ENCODE measurements at regions not wholly inside any gene's neighbourhood (a gene's known extent, or its start where the extent isn't known, plus 50 kb on each side); places are given as distances from the start of the nearest gene placed in this dataset.
A peak's percentile ranks its signal among the peaks of the same experiment; 100 is the strongest.

- DNase-seq = peak; percentile 81
Observed at GRCh38 chr13:39942552-39943273, 287.3 kb downstream of the COG6 start.

DNA sequence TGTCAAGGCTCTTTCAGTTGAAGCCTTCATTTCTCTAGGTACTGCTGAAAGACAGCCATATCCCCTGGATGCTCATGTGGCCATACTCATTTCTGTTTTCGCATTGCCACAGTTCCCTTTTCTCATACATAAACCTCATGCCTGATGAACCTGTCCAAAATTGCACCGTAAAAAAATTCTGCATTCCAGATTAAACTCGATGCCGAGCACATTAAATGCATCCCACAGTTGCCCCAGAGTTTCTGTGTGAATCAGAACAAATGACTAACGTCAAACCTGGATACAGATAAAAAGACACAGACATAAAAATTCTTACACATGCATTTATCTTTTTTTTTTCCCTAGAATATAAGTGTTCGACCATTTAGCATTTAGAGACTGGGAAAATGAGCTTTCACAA is 288.2 kb downstream of the COG6 start:
- no peak for DNase-seq

GRCh38 chr13:39945226-39945625 is 289.8 kb downstream of the COG6 start:
- no peak for DNase-seq

DNA sequence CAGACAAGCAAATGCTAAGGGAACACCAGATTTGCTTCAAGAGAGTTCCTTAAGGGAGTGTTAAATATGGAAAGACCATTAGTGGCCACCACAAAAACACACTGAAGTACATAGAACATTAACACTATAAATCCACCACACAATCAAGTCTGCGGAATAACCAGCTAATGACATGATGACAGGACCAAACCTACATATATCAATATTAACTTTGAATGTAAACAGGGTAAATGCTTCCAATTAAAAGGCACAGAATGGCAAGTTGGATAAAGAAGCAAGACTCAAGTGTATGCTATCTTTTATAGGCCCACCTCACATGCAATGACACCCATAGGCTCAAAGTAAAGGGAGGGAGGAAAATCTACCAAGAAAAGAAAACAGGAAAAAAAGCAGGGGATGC is 291.3 kb downstream of the COG6 start:
- no peak for DNase-seq

DNA sequence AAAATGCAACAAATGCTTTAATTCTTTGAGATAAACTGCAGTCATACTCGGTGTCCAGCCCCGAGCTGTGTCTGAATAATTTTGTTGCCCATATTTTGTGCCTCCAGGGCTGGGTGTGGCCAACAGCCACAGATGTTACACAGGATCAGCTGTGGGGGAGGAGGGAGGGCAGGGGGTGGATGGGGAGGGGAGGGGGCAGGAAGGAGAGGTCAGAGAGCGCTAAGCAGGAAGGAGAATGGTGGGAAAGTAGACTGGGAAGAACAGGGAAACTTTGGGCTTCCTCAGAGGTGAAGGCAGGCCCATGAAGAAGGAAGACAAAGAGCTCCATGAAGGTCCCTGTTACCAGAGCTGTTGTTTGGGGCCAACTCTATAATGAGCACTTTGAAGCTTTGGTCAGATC is 295.8 kb downstream of the COG6 start:
- DNase-seq = no peak

- peak; percentile 29 for DNase-seq
Observed at GRCh38 chr13:39952249-39953233, 297.1 kb downstream of the COG6 start.

GRCh38 chr13:39954476-39954875 is 299.0 kb downstream of the COG6 start:
- no peak for DNase-seq

- no peak for DNase-seq
Observed at GRCh38 chr13:39955560-39955959, 300.1 kb downstream of the COG6 start.

DNA sequence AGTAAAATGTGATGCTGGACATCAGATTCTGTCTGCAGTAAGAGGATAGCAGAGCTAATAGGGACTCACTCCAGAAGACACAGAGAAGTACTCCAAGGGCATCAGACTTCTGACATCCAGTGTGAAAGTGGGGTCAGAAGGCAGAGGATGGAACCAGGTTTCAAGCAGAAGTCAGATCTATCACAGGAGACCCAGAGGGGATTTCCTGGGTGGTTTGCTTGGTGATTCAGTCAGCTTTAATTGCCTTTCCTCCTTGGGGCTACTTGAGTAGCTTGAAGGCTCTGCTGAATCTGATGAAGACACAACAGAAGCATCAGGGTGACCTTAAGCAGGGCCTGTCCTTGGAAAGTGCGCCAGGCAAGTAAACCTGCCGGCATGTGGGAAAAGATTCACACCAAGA is 300.6 kb downstream of the COG6 start:
- DNase-seq = no peak

- DNase-seq = no peak
Observed at GRCh38 chr13:39957868-39958677, 302.6 kb downstream of the COG6 start.

DNA sequence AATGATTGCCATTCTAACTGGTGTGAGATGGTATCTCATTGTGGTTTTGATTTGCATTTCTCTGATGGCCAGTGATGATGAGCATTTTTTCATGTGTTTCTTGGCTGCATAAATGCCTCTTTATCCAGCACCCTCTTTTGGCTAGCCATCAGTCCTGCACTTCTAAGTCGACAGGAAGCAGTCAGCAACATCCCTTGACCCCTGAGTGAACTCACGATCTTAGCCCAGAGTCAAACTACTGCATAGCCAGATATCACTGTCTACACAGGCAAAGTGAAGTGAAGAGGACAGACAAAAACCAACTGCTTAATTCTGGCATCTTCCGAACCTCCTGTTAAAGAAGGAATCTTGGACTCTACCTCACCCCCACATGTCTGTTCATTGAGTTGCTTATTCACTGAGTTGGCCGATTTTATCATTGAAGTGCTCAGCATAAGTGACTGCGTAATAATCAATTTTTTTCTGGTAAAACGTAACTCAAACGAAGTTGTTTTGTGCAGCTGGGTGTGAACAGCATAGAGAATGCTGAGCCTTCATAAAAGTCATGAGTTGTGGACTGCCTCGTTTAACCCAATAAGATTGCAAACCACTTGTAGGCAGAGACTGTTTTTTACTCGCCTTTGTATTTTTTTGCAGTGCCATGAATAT is 304.2 kb downstream of the COG6 start:
- no peak for DNase-seq

GRCh38 chr13:39960191-39960590 is 304.7 kb downstream of the COG6 start:
- DNase-seq = no peak

DNA sequence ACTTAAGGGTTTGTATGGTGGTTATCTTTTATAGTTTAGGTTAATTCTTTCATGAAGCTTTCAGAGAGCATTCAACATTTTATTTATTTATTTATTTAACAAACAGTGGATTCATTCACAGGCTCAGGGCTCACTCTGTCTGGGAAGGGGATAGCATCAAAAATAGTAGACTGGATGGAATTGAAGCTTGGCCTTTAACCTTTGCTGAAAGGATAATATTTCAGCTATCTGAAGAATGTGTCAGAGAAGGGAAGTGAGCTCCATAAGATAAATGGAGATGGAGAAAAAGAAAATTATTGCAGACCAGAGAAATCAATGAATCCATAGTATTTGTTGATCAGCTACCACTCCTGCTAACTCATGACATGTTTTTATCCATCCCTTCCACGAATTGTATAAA is 305.6 kb downstream of the COG6 start:
- DNase-seq = no peak

DNA sequence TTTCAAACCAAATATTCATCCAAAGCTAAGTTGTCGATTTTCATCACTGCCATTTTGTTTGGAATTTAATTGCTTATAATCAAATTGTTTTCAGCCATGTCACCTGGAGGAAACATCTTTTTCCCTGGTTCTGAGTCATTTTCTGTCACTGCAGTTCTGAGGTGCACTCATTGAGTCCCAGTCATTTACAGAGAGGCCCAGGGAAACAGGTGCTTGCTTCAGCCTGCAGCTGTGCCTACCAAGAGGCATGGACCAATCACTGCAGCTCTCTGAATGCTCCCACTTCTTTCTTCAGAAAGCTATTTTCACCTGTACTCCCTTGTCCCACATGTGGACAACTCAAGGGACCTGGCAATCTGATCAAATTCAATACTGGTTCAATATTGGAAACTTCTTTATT is 308.1 kb downstream of the COG6 start:
- peak; percentile 8 for DNase-seq

DNA sequence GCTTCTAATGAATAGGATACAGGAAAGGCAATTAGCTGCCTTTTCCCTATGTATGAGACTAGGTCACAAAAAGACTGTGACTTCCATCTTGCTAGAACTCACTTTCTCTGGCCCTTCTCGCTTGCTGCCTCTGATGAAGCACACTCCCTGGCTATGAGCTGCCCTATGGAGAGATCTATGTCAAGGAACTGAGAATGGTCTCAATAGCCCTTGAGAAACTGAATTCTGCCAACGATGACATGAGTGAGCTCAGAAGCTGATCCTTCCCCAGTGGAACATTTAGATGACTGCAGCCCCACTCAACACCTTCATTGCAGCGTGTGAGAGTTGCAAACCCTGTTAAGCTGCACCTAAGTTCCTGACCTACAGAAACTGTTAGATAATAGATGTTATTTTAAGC is 309.8 kb downstream of the COG6 start:
- no peak for DNase-seq

DNA sequence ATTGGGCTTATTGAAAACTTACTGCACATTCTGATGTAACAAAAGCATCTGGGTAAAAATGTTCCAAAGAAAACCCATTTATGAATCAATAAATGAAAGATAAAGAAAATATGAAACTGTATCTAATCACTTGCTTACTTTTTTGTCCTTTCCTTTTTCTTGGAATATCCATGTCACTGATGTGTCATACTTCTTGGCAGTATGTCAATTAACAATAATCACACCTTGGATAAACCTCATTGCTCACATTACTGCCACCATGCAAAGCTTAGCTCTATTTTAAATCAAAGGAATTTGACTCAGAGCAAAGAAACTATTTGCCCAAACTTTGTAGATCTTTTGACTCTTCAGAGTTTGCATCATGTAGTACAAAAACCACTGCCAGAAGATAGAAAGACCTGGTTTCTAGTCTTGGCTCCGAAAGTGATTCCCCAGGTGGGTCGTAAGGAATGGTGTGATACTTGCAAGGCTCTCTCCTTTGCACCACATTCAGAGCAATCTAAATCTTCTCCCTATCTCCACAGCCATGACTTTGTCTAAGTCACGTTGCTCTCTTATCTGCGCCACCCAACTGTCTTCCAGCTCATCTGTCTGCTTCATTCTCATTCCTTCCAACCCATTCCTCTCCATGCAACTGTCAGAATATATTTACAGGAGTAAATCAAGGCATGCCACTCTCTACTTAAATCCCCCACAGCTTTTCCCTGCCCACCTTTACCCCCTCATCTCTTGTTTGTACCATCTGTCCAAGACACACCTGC is 311.9 kb downstream of the COG6 start:
- no peak for DNase-seq

GRCh38 chr13:39968646-39969475 is 313.4 kb downstream of the COG6 start:
- peak; percentile 6 for DNase-seq

GRCh38 chr13:39970177-39970846 is 314.9 kb downstream of the COG6 start:
- peak; percentile 47 for DNase-seq

- no peak for DNase-seq
Observed at GRCh38 chr13:39971526-39971925, 316.1 kb downstream of the COG6 start.

GRCh38 chr13:39976481-39976880 is 321.0 kb downstream of the COG6 start:
- DNase-seq = no peak
